OCI-LY7 (cell line): ENCODE measurements at regions not wholly inside any gene's neighbourhood (a gene's known extent, or its start where the extent isn't known, plus 50 kb on each side); places are given as distances from the start of the nearest gene placed in this dataset.

Experiments
- BruUV-seq: library from RNA; stranded (reverse); fragments of 400-500 nt; replicated peaks from 2 replicates; lab custom pipeline; 2021; lab: Mats Ljungman, UMichigan
- CTCF ChIA-PET: fragments of 300-600 bp; sonication (Branson Sonifier 250); formaldehyde crosslinking; loops from one replicate; lab custom pipeline; 2022; ENCODE audit warnings: antibody characterized with exemption; ENCODE audit not compliant: unreplicated experiment; lab: Charles Lee
- POLR2A ChIA-PET: fragments of 300-600 bp; sonication (Branson Sonifier 250); formaldehyde crosslinking; loops from one replicate; lab custom pipeline; 2022; ENCODE audit warnings: antibody characterized with exemption; lab: Charles Lee
- DNase-seq: peaks from one replicate; pipeline ENCODE4 v3.0.0-alpha.2; 2015; ENCODE audit warnings: low spot score
- H2AFZ ChIP-seq: fragments of 200-600 bp; sonication (generic), shearing (Covaris generic); 2 replicates; pipeline ENCODE4 v1.6.1; 2014; ENCODE audit warnings: mild to moderate bottlenecking, antibody characterized with exemption, low read length, moderate library complexity
- H3K27ac ChIP-seq: fragments of 200-600 bp; sonication (generic); 2 replicates; pipeline ENCODE4 v1.5.1; 2014; ENCODE audit warnings: mixed run types, low read depth, mild to moderate bottlenecking, moderate library complexity, low read length, inconsistent platforms; ENCODE audit not compliant: poor library complexity, severe bottlenecking
- H3K36me3 ChIP-seq: fragments of 200-600 bp; sonication (generic); 2 replicates; pipeline ENCODE4 v1.6.1; 2014; ENCODE audit warnings: mild to moderate bottlenecking, antibody characterized with exemption, low read length, moderate library complexity, mixed read lengths; ENCODE audit not compliant: insufficient read depth
- H3K4me1 ChIP-seq: fragments of 200-600 bp; sonication (generic); 2 replicates; pipeline ENCODE4 v1.5.1; 2014; ENCODE audit warnings: mild to moderate bottlenecking, low read length; ENCODE audit not compliant: insufficient read depth, poor library complexity, severe bottlenecking
- H3K4me2 ChIP-seq: fragments of 200-600 bp; sonication (generic); 2 replicates; pipeline ENCODE4 v1.6.1; 2014; ENCODE audit warnings: mild to moderate bottlenecking, low read length
- H3K4me3 ChIP-seq: fragments of 200-600 bp; sonication (generic); 2 replicates; pipeline ENCODE4 v1.5.1; 2014; ENCODE audit warnings: mild to moderate bottlenecking, low read depth, low read length; ENCODE audit not compliant: poor library complexity, severe bottlenecking
- H3K79me2 ChIP-seq: fragments of 200-600 bp; sonication (generic); 2 replicates; pipeline ENCODE4 v1.6.1; 2016; ENCODE audit warnings: low read depth, mild to moderate bottlenecking, low read length, moderate library complexity, mixed read lengths; ENCODE audit not compliant: insufficient read depth
- H3K9me2 ChIP-seq: fragments of 200-600 bp; sonication (generic); 2 replicates; pipeline ENCODE4 v1.6.1; 2016; ENCODE audit warnings: mild to moderate bottlenecking, low read length, mixed read lengths; ENCODE audit not compliant: insufficient read depth
- H3K9me3 ChIP-seq: fragments of 200-600 bp; sonication (generic); 2 replicates; pipeline ENCODE4 v1.6.1; 2014; ENCODE audit warnings: mild to moderate bottlenecking, mixed run types, low read length, mixed read lengths
- H4K20me1 ChIP-seq: fragments of 200-600 bp; sonication (generic); 2 replicates; pipeline ENCODE4 v1.6.1; 2014; ENCODE audit warnings: mild to moderate bottlenecking, antibody characterized with exemption, low read length, moderate library complexity, mixed read lengths; ENCODE audit not compliant: insufficient read depth
- CTCF ChIP-seq: fragments of 200-600 bp; sonication (generic); conservative IDR thresholded peaks from 2 replicates; pipeline ENCODE4 v1.5.1; 2014; ENCODE audit warnings: mild to moderate bottlenecking, antibody characterized with exemption, low read length, moderate library complexity, mixed read lengths
- EZH2phosphoT487 ChIP-seq: fragments of 200-600 bp; sonication (generic); IDR thresholded peaks from 2 replicates; pipeline ENCODE4 v1.6.1; 2018; ENCODE audit warnings: low read depth, borderline replicate concordance, mild to moderate bottlenecking, mixed run types, antibody characterized with exemption, low read length, moderate library complexity, mixed read lengths
- intact Hi-C: fragments of 100-400 bp; cut with micrococcal nuclease; formaldehyde crosslinking; loops from one replicate; pipeline ENCODE4 v1.10.0; 2022; ENCODE audit not compliant: unreplicated experiment

DNA sequence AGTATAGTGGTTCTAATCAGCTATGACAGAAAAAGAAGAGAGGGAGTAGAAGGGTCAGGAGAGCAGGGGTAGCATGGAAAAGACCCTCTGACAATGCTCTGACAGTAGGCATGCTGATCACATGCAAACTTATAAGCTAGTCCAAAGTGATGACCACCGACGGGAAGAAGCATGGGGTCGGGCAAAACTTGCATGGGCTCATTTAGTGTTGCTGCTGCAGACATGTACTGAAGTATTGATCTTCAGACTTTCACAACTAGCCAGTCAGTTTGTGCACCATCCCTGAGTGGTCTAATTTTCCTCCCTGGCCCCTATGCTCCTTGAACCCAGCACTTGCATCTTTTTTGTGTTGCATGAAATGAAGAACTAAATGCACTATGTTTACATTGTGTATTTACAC lies 225.4 kb downstream of the SYK start:
- intact Hi-C loops: no loop called here
- Histone ChIP-seq H3K27ac (no peak overlapping the region), H3K4me3 (no peak overlapping the region), H3K4me1 (no peaks in the 10 kb centered on the region), H3K79me2 (no peaks in the 10 kb centered on the region), H3K36me3 (no peaks in the 10 kb centered on the region), H3K9me3 (no peaks in the 10 kb centered on the region), H3K4me2 (no peak overlapping the region), H3K9me2 (no peaks in the 10 kb centered on the region), H2AFZ (no peak overlapping the region), H4K20me1 (no peaks in the 10 kb centered on the region)
- CTCF ChIA-PET: no interaction called here
- BruUV-seq: no TSS peak
- TF ChIP-seq CTCF: no peak
- POLR2A ChIA-PET: interaction anchor here (0.7 kb wide), 1 partner anchor 826 kb away, joined by 4 read pairs; no protein-coding TSS in a partner anchor
- DNase-seq: no peak

- ChIA-PET POLR2A (interaction anchor here (1.0 kb wide), 1 partner anchor 62 kb away, joined by 3 read pairs; no protein-coding TSS in a partner anchor), CTCF (no interaction called here)
- H3K27ac ChIP-seq: no peak overlapping the region
- H3K36me3 ChIP-seq: no peaks in the 10 kb centered on the region
- H3K79me2 ChIP-seq: no peaks in the 10 kb centered on the region
- H3K9me2 ChIP-seq: no peaks in the 10 kb centered on the region
- no peak overlapping the region for H3K4me2 ChIP-seq
- DNase-seq: no peak
- no TSS peak for BruUV-seq
- intact Hi-C loops: no loop called here
- no peaks in the 10 kb centered on the region for H4K20me1 ChIP-seq
- H2AFZ ChIP-seq: no peak overlapping the region
- H3K4me1 ChIP-seq: no peaks in the 10 kb centered on the region
- H3K4me3 ChIP-seq: no peak overlapping the region
- TF ChIP-seq EZH2phosphoT487 (no peak), CTCF (no peak)
- no peaks in the 10 kb centered on the region for H3K9me3 ChIP-seq
Measured at GRCh38 chr9:91028166-91028827, 226.7 kb downstream of the SYK start.

DNA sequence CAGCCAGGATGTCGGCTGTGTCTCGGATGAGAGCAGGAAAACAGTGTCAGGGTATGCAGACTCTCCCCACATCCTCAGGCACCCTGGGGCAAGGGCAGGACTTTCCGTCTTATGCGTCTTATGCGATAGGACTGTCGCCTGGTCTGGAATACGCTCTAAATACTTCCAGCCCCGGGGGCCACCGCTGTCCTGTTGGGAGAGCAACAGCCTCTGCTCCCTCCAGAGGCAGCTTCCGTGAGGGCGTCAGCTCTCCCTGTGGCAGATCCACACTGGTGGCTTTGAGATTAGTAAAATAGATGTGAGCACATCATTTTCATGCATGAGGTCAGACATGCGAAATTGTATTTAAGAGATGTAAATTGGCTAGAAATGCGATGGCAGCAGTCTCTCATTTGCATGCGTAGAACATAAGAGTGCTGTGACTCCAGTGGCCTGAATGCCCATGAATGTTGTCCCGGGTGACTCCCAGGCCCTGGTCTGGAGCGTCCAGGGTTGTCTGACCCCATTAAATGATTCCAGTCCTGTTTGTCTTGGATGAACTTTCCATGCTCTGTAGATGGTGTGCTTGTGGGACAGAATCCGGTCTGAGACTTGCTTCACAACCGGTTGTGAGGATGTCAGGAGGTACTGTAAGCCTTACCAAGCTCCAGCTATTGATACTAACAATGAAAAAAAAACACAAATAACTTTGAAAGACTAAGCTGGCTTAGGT lies 228.2 kb downstream of the SYK start:
- no peaks in the 10 kb centered on the region for H4K20me1 ChIP-seq
- TF ChIP-seq EZH2phosphoT487 (no peak), CTCF (no peak)
- H3K79me2 ChIP-seq: no peaks in the 10 kb centered on the region
- peaks cover 15% of the 10 kb centered on the region for H3K4me1 ChIP-seq
- DNase-seq: no peak
- H2AFZ ChIP-seq: no peak overlapping the region
- H3K27ac ChIP-seq: no peak overlapping the region
- intact Hi-C loops: no loop called here
- CTCF ChIA-PET: no interaction called here
- H3K4me3 ChIP-seq: no peak overlapping the region
- H3K9me2 ChIP-seq: no peaks in the 10 kb centered on the region
- H3K4me2 ChIP-seq: no peak overlapping the region
- POLR2A ChIA-PET: interaction anchor here (0.8 to 1.5 kb wide), 2 partner anchors 16 to 65 kb away, joined by 3 to 4 read pairs; no protein-coding TSS in a partner anchor
- H3K36me3 ChIP-seq: no peaks in the 10 kb centered on the region
- BruUV-seq: no TSS peak
- no peaks in the 10 kb centered on the region for H3K9me3 ChIP-seq
